ENCODE measurements at regions not wholly inside any gene's neighbourhood (a gene's known extent, or its start where the extent isn't known, plus 50 kb on each side); places are given as distances from the start of the nearest gene placed in this dataset.

DNA sequence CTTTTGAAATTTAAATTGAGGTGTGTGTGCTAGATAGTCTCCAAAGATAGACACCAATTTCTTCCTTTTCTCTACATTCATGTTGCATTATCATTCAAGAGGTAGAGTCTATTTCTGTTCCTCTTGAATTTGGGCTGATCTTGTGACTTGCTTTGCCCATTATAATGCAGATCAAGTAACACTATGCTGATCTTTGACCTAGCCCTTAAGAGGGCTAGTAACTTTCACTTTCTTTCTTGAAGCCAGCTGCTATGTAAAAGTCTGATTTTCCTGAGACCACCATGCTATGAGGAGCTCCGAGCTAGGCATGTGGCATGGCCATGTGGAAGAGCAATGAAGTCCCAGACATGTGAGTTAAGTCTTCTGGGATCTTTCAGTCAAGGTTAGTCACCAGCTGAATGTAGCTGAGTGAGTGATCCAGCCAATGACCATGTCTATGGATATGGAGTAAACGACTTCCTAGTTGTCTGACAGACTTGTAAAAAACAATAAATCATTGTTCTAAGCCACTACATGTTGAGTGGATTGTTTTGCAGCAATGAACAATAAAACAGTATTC lies 189.4 kb upstream of the CWC22 start:
- TF ChIP-seq, protein P1, sequence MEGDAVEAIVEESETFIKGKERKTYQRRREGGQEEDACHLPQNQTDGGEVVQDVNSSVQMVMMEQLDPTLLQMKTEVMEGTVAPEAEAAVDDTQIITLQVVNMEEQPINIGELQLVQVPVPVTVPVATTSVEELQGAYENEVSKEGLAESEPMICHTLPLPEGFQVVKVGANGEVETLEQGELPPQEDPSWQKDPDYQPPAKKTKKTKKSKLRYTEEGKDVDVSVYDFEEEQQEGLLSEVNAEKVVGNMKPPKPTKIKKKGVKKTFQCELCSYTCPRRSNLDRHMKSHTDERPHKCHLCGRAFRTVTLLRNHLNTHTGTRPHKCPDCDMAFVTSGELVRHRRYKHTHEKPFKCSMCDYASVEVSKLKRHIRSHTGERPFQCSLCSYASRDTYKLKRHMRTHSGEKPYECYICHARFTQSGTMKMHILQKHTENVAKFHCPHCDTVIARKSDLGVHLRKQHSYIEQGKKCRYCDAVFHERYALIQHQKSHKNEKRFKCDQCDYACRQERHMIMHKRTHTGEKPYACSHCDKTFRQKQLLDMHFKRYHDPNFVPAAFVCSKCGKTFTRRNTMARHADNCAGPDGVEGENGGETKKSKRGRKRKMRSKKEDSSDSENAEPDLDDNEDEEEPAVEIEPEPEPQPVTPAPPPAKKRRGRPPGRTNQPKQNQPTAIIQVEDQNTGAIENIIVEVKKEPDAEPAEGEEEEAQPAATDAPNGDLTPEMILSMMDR (IDR thresholded peaks at IDR 0.05) = no peak
- TF ChIP-seq EP300 (IDR thresholded peaks at IDR 0.05) (no peak), POLR2A (IDR thresholded peaks at IDR 0.05) (no peak)
